GM12874 (cell line): ENCODE measurements at regions not wholly inside any gene's neighbourhood (a gene's known extent, or its start where the extent isn't known, plus 50 kb on each side); places are given as distances from the start of the nearest gene placed in this dataset.

Source experiments
- TF ChIP-seq, protein P1 (sequence below): IDR thresholded peaks from 2 replicates; pipeline ENCODE4 v1.5.1; 2011; ENCODE audit warnings: low read depth, mild to moderate bottlenecking, control low read depth, low read length, moderate library complexity; ENCODE audit not compliant: insufficient read depth

DNA sequence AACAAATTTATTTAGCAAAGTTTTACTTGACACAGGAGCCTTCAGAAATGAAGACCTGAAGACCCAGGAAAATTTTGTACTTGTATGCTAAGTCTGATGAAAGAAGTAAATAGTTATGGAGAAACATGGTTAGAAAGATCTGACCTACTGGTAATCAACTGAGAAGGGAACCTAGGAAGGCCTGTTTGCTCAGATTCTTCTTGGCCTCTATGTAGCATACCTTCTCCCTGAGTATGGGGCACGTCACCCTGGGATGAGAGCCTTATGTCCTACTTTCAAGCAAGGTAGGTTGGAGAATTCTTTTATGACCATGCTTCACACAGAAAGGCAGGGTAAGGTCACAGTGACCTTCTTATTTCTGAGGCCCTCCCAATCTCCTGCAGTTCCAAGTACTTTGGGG lies 178.6 kb upstream of the CREB1 start:
- TF ChIP-seq, protein P1, sequence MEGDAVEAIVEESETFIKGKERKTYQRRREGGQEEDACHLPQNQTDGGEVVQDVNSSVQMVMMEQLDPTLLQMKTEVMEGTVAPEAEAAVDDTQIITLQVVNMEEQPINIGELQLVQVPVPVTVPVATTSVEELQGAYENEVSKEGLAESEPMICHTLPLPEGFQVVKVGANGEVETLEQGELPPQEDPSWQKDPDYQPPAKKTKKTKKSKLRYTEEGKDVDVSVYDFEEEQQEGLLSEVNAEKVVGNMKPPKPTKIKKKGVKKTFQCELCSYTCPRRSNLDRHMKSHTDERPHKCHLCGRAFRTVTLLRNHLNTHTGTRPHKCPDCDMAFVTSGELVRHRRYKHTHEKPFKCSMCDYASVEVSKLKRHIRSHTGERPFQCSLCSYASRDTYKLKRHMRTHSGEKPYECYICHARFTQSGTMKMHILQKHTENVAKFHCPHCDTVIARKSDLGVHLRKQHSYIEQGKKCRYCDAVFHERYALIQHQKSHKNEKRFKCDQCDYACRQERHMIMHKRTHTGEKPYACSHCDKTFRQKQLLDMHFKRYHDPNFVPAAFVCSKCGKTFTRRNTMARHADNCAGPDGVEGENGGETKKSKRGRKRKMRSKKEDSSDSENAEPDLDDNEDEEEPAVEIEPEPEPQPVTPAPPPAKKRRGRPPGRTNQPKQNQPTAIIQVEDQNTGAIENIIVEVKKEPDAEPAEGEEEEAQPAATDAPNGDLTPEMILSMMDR, result no peak

GRCh38 chr2:207352978-207353671 lies 176.6 kb upstream of the CREB1 start:
- TF ChIP-seq, protein P1, result no peak

DNA sequence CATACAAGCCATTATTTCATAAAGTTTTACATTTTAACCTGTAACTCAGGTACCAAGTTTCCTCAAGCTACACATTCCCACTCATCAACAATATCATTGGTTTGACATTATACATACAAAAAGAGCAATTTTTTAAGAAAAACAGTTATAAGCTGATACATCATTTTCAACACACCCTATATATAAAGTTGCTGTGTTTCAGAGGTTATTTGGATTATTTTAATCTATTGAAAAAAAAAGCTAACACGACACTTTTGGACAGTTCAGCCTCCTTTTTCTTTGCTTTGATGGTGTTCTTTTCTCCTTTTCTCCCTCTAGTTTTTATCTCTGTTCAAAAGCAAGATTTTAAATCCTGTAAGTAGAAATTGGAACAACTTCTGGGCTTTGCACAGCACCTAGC lies 175.9 kb upstream of the CREB1 start:
- TF ChIP-seq, protein P1, result no peak

- TF ChIP-seq, protein P1, result no peak
Measured at GRCh38 chr2:207354462-207354861, 175.3 kb upstream of the CREB1 start.

DNA sequence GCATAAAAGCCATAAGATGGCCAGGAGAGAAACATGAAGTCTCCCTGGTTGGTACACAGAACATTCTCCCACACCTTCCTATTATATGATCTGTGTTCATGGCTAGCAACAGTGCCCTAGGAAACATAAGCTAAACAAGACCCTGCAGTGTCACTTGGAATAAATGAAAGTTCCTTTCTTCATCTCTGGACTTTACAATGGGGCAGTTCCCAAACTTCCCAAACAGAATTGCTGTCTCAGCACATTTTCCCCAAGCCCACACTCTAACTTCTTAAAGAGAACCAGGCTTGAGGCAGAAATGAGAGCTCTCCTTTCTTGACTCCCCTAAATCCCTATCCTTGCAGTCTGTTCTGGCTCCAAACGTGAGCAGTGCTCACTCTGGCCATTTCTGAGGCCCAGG lies 173.2 kb upstream of the CREB1 start:
- TF ChIP-seq, protein P1, result no peak

DNA sequence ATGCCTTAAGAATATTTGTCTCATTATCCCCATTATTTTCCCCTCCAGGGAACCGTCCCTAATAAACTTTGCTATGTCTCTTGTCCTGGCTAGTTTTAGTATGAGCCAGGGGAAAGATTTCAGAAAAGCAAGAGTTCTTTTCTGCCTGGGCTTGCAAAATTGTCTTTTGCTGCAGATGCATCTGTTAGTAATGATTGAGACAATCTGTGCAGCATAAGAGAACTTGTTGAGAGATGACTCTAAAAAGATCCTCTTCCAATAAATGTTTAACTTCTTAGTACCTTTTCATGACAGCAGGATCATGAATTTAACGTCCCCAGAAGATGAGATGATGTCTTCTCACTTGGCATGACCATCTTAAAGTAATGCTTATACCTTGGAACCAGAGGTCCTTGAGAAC lies 172.5 kb upstream of the CREB1 start:
- TF ChIP-seq, protein P1, result no peak

- TF ChIP-seq, protein P1, result no peak
Measured at GRCh38 chr2:207362716-207363115, 167.0 kb upstream of the CREB1 start.
